B cell (primary cell): ENCODE measurements at regions not wholly inside any gene's neighbourhood (a gene's known extent, or its start where the extent isn't known, plus 50 kb on each side); places are given as distances from the start of the nearest gene placed in this dataset.

Experiments used
- ATAC-seq: fragments of 200-7000 bp; cut with Tn5 transposase; one replicate; pipeline ENCODE4 v1.10.0; 2021; ENCODE audit warnings: low read depth, mild to moderate bottlenecking, moderate number of reproducible peaks, moderate library complexity
- CTCF ChIA-PET: fragments of 350-600 bp; sonication (Branson Sonifier 250); formaldehyde crosslinking; loops from one replicate; lab custom pipeline; 2021; ENCODE audit warnings: antibody characterized with exemption, inconsistent platforms; lab: Charles Lee
- POLR2A ChIA-PET: fragments of 350-600 bp; sonication (Branson Sonifier 250); formaldehyde crosslinking; loops from one replicate; lab custom pipeline; 2021; ENCODE audit warnings: antibody characterized with exemption; lab: Charles Lee
- DNase-seq: peaks from one replicate; pipeline ENCODE4 v3.0.0; 2013
- H2AFZ ChIP-seq: 2 replicates; pipeline ENCODE4 v1.6.1; 2012; ENCODE audit warnings: mild to moderate bottlenecking, low read depth, low read length; ENCODE audit not compliant: insufficient read depth, poor library complexity, severe bottlenecking
- H3K27ac ChIP-seq, 2 donors: 1 replicate in 1 of 2; 2 replicates in 1 of 2; pipeline ENCODE4 v1.5.1; 2012 to 2013; ENCODE audit warnings: low read length in 2 of 2, mild to moderate bottlenecking in 2 of 2, moderate library complexity in 1 of 2
- H3K27me3 ChIP-seq, 4 experiments: fragments of 200-600 bp in 1 of 4; sonication (generic) in 1 of 4; replicated peaks in 1 of 4; 1 replicate in 2 of 4; 2 replicates in 2 of 4; pipeline versions ENCODE4 v1.6.1 to v1.7.0; 2013 to 2016; ENCODE audit warnings: low read length in 3 of 4, mild to moderate bottlenecking in 2 of 4, mixed read lengths in 1 of 4, moderate library complexity in 1 of 4; ENCODE audit not compliant: insufficient read depth in 4 of 4, control insufficient read depth in 3 of 4; ENCODE audit errors: control extremely low read depth in 1 of 4
- H3K36me3 ChIP-seq, 2 experiments: replicated peaks in 1 of 2; 1 replicate in 1 of 2; 2 replicates in 1 of 2; pipeline versions ENCODE4 v1.6.1 to v1.7.1; 2013; ENCODE audit warnings: low read length in 1 of 2; ENCODE audit not compliant: insufficient read depth in 2 of 2, control insufficient read depth in 1 of 2; ENCODE audit errors: control extremely low read depth in 1 of 2, extremely low read depth in 1 of 2
- H3K4me1 ChIP-seq, 2 donors: fragments of 200-600 bp in 1 of 2; sonication (generic) in 1 of 2; 1 replicate in 1 of 2; 2 replicates in 1 of 2; pipeline versions ENCODE4 v1.5.1 to v1.6.1; 2013 to 2017; ENCODE audit warnings: low read length in 2 of 2; ENCODE audit not compliant: control insufficient read depth in 2 of 2, insufficient read depth in 2 of 2
- H3K4me2 ChIP-seq: replicated peaks from 2 replicates; pipeline ENCODE3; 2012; ENCODE audit warnings: mild to moderate bottlenecking, low read depth, low read length; ENCODE audit not compliant: poor library complexity, severe bottlenecking
- H3K4me3 ChIP-seq, 5 experiments: fragments of 200-600 bp in 1 of 5; sonication (generic) in 1 of 5; 1 replicate in 3 of 5; 2 replicates in 2 of 5; pipeline versions ENCODE4 v1.5.1 to v1.7.0; 2011 to 2016; ENCODE audit warnings: low read length in 4 of 5, mild to moderate bottlenecking in 4 of 5, low read depth in 2 of 5, control low read depth in 1 of 5, moderate library complexity in 1 of 5; ENCODE audit not compliant: insufficient read depth in 1 of 5; ENCODE audit errors: control extremely low read depth in 1 of 5, extremely low read depth in 1 of 5
- H3K79me2 ChIP-seq: fragments of 200-600 bp; sonication (generic); one replicate; pipeline ENCODE4 v1.6.0; 2016; ENCODE audit warnings: low read length; ENCODE audit not compliant: control insufficient read depth, insufficient read depth
- H3K9ac ChIP-seq: fragments of 200-600 bp; sonication (generic); 2 replicates; pipeline ENCODE4 v1.6.1; 2017; ENCODE audit warnings: mild to moderate bottlenecking, low read length, moderate library complexity
- H3K9me3 ChIP-seq, 3 donors: one replicate each; pipeline versions ENCODE4 v1.6.1 to v1.7.1; 2013; ENCODE audit warnings: low read length in 2 of 3; ENCODE audit not compliant: control insufficient read depth in 2 of 3, insufficient read depth in 1 of 3; ENCODE audit errors: control extremely low read depth in 1 of 3
- H4K20me1 ChIP-seq: 2 replicates; pipeline ENCODE4 v1.6.0; 2012; ENCODE audit warnings: mild to moderate bottlenecking, low read length; ENCODE audit not compliant: insufficient read depth, control insufficient read depth, poor library complexity, severe bottlenecking
- H3K27ac Mint-ChIP-seq: one replicate; pipeline ENCODE4 v1.8.0; 2021; ENCODE audit warnings: mixed read lengths
- H3K27me3 Mint-ChIP-seq: one replicate; pipeline ENCODE4 v1.8.0; 2021; ENCODE audit warnings: mixed read lengths
- H3K4me1 Mint-ChIP-seq: one replicate; pipeline ENCODE4 v1.8.0; 2021; ENCODE audit warnings: mixed read lengths
- H3K4me3 Mint-ChIP-seq: one replicate; pipeline ENCODE4 v1.8.0; 2021; ENCODE audit warnings: mixed read lengths
- H3K9me3 Mint-ChIP-seq: one replicate; pipeline ENCODE4 v1.8.0; 2022; ENCODE audit warnings: mixed read lengths; ENCODE audit not compliant: insufficient read depth
- EZH2 ChIP-seq: IDR thresholded peaks from 2 replicates; pipeline ENCODE4 v1.6.1; 2012; ENCODE audit warnings: borderline replicate concordance, low read depth, mild to moderate bottlenecking, moderate library complexity, low read length; ENCODE audit not compliant: insufficient read depth, poor library complexity, severe bottlenecking
- WGBS: methylation state at CpG from one replicate; pipeline ENCODE4 v1.1.5; 2013; ENCODE audit warnings: missing lambda C conversion rate; ENCODE audit not compliant: insufficient coverage; 5-methylcytosine and 5-hydroxymethylcytosine counted together
- intact Hi-C: fragments of 100-400 bp; cut with micrococcal nuclease; formaldehyde crosslinking; loops from one replicate; pipeline ENCODE4 v1.10.0; 2022
- TF ChIP-seq, protein P1 (sequence below): fragments of 200-600 bp; IDR thresholded peaks from one replicate; pipeline ENCODE4 v1.8.0; 2022; ENCODE audit warnings: antibody characterized with exemption, mild to moderate bottlenecking

DNA sequence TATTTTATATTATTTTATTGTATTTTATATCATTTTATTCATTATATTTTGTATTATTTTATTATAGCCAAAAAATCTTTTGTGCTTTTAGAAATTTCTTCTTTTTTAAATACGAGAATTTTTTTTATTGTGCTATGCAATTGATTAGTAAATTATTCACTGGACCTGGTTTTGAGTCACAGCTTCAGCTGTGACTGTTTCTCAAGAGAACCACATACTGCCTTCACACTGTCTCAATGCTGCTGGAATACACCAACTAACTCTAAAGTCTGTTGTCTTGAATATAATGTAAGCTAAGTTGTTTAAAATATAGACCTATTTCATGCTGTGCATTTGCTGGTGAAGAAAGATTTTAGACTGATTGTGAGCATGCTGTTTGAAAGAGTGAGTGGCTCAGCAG, 423.6 kb downstream of the NDFIP2 start:
- Histone ChIP-seq H2AFZ (no peak overlapping the region), H3K79me2 (no peaks in the 10 kb centered on the region), H3K9me3 (no peaks in the 10 kb centered on the region), H4K20me1 (no peaks in the 10 kb centered on the region), H3K9ac (no peak overlapping the region), H3K27ac (no peak overlapping the region), H3K27me3 (no peaks in the 10 kb centered on the region), H3K4me2 (no peak overlapping the region), H3K36me3 (no peaks in the 10 kb centered on the region), H3K4me1 (no peaks in the 10 kb centered on the region), H3K4me3 (no peak overlapping the region)
- TF ChIP-seq, protein P1, sequence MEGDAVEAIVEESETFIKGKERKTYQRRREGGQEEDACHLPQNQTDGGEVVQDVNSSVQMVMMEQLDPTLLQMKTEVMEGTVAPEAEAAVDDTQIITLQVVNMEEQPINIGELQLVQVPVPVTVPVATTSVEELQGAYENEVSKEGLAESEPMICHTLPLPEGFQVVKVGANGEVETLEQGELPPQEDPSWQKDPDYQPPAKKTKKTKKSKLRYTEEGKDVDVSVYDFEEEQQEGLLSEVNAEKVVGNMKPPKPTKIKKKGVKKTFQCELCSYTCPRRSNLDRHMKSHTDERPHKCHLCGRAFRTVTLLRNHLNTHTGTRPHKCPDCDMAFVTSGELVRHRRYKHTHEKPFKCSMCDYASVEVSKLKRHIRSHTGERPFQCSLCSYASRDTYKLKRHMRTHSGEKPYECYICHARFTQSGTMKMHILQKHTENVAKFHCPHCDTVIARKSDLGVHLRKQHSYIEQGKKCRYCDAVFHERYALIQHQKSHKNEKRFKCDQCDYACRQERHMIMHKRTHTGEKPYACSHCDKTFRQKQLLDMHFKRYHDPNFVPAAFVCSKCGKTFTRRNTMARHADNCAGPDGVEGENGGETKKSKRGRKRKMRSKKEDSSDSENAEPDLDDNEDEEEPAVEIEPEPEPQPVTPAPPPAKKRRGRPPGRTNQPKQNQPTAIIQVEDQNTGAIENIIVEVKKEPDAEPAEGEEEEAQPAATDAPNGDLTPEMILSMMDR, result no peak
- TF ChIP-seq EZH2, result no peak
- Mint-ChIP-seq H3K4me3 (no peak overlapping the region), H3K27ac (no peak overlapping the region), H3K4me1 (no peaks in the 10 kb centered on the region), H3K9me3 (no peaks in the 10 kb centered on the region), H3K27me3 (no peaks in the 10 kb centered on the region)
- no CpG with 5 or more reads among the region's 1 CpG for WGBS
- ATAC-seq, result no peak
- intact Hi-C loops, result no loop called here
- CTCF ChIA-PET, result no interaction called here
- no peak for DNase-seq
- POLR2A ChIA-PET, result no interaction called here

DNA sequence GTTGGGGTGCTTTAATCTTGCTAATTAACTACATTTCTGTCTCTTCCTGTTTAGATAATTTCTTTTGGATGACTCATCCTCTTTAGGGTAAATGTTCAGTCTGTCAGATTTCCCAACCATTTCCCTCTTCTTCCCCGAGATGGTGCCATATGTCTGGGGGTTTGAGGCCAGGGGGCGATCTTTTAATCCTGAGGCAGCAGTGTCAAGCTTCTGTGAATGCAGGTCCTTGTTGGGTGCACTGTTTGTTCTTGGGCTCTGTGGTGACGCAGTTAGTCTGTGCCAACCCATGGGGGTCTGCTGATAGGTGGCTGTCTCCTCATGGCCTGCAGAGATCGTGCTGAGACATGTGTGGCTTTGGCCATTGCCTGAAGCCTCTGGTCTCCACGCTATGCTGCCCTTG, 420.4 kb downstream of the NDFIP2 start:
- Histone ChIP-seq H3K9ac (no peak overlapping the region), H3K27ac (no peak overlapping the region), H3K27me3 (no peaks in the 10 kb centered on the region), H2AFZ (no peak overlapping the region), H3K9me3 (no peaks in the 10 kb centered on the region), H3K36me3 (no peaks in the 10 kb centered on the region), H3K79me2 (no peaks in the 10 kb centered on the region), H3K4me1 (no peaks in the 10 kb centered on the region), H3K4me3 (no peak overlapping the region), H4K20me1 (no peaks in the 10 kb centered on the region), H3K4me2 (no peak overlapping the region)
- ChIA-PET POLR2A (no interaction called here), CTCF (interaction anchor here (0.5 kb wide), 1 partner anchor 381 kb away, joined by 3 read pairs; no protein-coding TSS in a partner anchor)
- Mint-ChIP-seq H3K9me3 (no peaks in the 10 kb centered on the region), H3K27me3 (no peaks in the 10 kb centered on the region), H3K27ac (no peak overlapping the region), H3K4me3 (no peak overlapping the region), H3K4me1 (no peaks in the 10 kb centered on the region)
- no peak for ATAC-seq
- DNase-seq, result no peak
- intact Hi-C loops, result no loop called here
- no peak for TF ChIP-seq EZH2
- TF ChIP-seq, protein P1, result no peak
- WGBS, result 87% methylated on average over 4 of the region's 5 CpGs
